ENCODE measurements at regions not wholly inside any gene's neighbourhood (a gene's known extent, or its start where the extent isn't known, plus 50 kb on each side); places are given as distances from the start of the nearest gene placed in this dataset.

DNA sequence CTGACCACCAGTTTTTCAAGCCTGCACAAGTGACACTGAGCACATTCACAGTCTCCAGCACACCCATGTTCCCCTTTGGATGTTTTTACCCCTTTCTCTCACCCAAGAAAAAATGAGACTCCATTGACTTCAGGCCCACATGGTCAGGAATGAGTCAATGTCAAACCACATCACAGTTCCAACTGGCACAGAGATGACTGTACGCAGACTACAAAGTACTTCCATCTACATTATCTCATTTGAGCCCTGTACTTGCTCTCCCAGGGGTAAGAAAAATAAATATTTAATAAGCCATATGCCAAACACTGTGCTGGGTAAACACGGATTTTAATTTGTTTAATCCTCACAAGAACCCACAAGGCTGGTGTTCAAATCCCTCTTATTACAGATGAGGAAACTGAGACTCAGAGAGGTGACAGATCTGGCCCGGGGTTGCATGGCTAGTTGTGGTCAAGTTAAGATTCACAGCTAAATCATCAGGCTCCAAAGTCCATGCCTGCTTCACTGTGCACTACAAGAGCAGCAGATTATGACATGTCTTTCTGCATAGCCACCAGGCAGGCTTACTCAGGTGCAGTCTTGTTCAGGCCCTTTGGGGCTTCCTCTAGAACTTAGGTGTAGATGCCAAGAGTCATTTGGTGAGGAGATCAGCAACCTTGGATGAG lies 106.1 kb downstream of the TXNL1 start:
- DNase-seq, result no peak

DNA sequence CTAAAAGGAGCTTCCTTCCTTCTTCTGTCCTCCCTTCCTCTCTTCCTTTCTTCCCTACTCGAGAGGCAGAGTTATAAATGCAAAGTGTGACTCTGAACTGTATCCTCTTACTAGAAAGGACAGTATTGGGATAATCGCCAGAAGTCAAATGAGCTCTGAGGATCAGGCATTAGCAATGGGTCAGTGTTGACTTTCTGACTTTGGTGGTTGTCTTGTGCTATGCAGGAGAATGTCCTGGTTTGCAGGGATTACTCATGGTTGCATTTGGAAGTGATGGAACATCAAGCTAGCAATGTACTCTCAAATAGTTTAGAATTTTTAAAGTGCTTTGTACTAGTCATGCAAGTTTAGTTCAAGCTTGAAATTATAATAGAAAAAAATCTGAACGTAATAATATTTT lies 115.6 kb downstream of the TXNL1 start:
- H3K9me3 ChIP-seq, result no peaks in the 10 kb centered on the region
- 69 to 79% methylated on average over 3 of the region's 3 CpGs for WGBS, 2 donors

More for the DNA sequence above, 106.1 kb downstream of the TXNL1 start:
- WGBS, 2 donors, result 55 to 60% methylated on average over 3 of the region's 3 CpGs
- Histone ChIP-seq H3K4me3 (replicated peaks in 1 of 3) (no peak overlapping the region), H3K9me3 (no peaks in the 10 kb centered on the region), H3K27me3 (no peaks in the 10 kb centered on the region), H3K4me1 (no peaks in the 10 kb centered on the region), H3K27ac (no peak overlapping the region), H3K36me3 (no peaks in the 10 kb centered on the region)
- intact Hi-C loops (cut with DNase I), result no loop called here
- no peak for TF ChIP-seq POLR2A (IDR thresholded peaks at IDR 0.05)
- TF ChIP-seq, protein P1, sequence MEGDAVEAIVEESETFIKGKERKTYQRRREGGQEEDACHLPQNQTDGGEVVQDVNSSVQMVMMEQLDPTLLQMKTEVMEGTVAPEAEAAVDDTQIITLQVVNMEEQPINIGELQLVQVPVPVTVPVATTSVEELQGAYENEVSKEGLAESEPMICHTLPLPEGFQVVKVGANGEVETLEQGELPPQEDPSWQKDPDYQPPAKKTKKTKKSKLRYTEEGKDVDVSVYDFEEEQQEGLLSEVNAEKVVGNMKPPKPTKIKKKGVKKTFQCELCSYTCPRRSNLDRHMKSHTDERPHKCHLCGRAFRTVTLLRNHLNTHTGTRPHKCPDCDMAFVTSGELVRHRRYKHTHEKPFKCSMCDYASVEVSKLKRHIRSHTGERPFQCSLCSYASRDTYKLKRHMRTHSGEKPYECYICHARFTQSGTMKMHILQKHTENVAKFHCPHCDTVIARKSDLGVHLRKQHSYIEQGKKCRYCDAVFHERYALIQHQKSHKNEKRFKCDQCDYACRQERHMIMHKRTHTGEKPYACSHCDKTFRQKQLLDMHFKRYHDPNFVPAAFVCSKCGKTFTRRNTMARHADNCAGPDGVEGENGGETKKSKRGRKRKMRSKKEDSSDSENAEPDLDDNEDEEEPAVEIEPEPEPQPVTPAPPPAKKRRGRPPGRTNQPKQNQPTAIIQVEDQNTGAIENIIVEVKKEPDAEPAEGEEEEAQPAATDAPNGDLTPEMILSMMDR (IDR thresholded peaks at IDR 0.05), result no peak

DNA sequence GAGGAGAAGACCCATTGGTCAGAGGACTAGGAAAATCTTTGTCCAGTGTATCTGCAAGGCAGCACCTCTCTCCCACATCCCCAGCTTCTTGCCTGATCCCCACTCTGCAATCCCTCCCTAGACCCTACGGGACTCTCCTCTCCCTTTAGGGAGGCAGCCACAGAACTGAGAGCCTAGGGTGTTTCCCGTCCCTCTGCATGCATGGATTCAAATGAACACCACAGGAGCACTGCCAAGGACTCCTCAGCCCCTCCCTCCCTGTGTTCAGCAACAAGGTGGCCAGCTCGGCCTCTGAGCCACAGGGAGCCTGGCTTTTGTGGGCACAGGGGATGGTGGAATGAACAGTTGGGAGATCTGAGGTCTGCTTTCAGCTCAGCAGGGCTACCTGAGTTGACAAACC lies 117.1 kb downstream of the TXNL1 start:
- H3K36me3 ChIP-seq, result no peaks in the 10 kb centered on the region
- no peaks in the 10 kb centered on the region for H3K27me3 ChIP-seq
- 84 to 91% methylated on average over 2 to 3 of the region's 3 CpGs for WGBS, 2 donors
- TF ChIP-seq, protein P1 (IDR thresholded peaks at IDR 0.05), result no peak
- no peak for TF ChIP-seq POLR2A (IDR thresholded peaks at IDR 0.05)
- H3K27ac ChIP-seq, result no peak overlapping the region
- H3K9me3 ChIP-seq, result no peaks in the 10 kb centered on the region
- no peak overlapping the region for H3K4me3 ChIP-seq (replicated peaks in 1 of 3)
- no peak for DNase-seq
- intact Hi-C loops (cut with DNase I), result no loop called here
- no peaks in the 10 kb centered on the region for H3K4me1 ChIP-seq

More for the DNA sequence above, 115.6 kb downstream of the TXNL1 start:
- TF ChIP-seq, protein P1 (IDR thresholded peaks at IDR 0.05), result no peak
- no peak for TF ChIP-seq POLR2A (IDR thresholded peaks at IDR 0.05)
- Histone ChIP-seq H3K4me3 (replicated peaks in 1 of 3) (no peak overlapping the region), H3K36me3 (no peaks in the 10 kb centered on the region), H3K4me1 (no peaks in the 10 kb centered on the region), H3K27ac (no peak overlapping the region), H3K27me3 (no peaks in the 10 kb centered on the region)
- DNase-seq, result no peak
- intact Hi-C loops (cut with DNase I), result no loop called here

DNA sequence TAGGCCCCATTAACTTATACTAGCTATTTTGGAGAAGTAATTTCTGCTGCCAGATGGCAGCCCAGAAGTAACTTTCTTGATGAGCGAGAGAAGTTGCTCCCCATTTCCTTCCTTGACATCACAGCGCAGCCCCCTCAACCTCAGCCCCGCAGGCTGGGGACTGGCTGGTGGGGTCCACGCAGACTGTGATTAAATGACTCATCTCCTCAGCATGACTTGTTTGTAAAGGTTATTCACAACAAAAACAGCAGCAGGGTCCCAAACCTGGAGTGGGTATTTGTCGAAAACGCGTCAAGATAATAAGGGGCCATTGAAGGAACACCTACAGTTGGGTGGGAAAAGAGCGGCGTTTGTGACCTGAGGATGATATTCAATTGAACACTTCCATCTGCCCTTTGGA lies 120.6 kb downstream of the TXNL1 start:
- H3K9me3 ChIP-seq, result no peaks in the 10 kb centered on the region
- no peak for TF ChIP-seq POLR2A (IDR thresholded peaks at IDR 0.05)
- TF ChIP-seq, protein P1 (IDR thresholded peaks at IDR 0.05), result no peak
- DNase-seq, result no peak
- no peaks in the 10 kb centered on the region for H3K27me3 ChIP-seq
- H3K4me1 ChIP-seq, result no peaks in the 10 kb centered on the region
- H3K27ac ChIP-seq, result no peak overlapping the region
- 94 to 97% methylated on average over 9 of the region's 9 CpGs for WGBS, 2 donors
- no peak overlapping the region for H3K4me3 ChIP-seq (replicated peaks in 1 of 3)
- intact Hi-C loops (cut with DNase I), result no loop called here
- H3K36me3 ChIP-seq, result no peaks in the 10 kb centered on the region

DNA sequence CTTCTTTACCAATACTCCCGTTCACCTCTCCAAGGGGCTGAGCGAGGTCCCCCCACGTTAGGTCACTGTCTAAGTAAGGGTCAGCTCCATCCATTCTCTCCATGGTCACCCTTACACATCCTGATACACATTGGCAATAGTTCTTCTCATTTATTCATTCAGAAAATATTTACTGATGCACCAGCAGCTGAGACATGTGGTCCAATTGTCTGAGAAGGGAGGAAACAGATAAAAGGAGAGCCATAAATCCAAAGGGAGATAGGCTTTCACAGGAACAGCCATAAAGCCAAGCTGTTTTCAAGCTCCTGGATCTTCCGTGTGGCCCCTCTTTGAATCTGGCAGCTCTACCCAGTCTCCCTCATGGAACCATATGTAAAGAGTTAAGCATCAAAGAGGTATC lies 121.2 kb downstream of the TXNL1 start:
- 81 to 87% methylated on average over 4 of the region's 4 CpGs for WGBS, 2 donors
- Histone ChIP-seq H3K4me3 (replicated peaks in 1 of 3) (no peak overlapping the region), H3K36me3 (no peaks in the 10 kb centered on the region), H3K27ac (no peak overlapping the region), H3K27me3 (no peaks in the 10 kb centered on the region), H3K4me1 (no peaks in the 10 kb centered on the region), H3K9me3 (no peaks in the 10 kb centered on the region)
- intact Hi-C loops (cut with DNase I), result no loop called here
- no peak for DNase-seq
- TF ChIP-seq POLR2A (IDR thresholded peaks at IDR 0.05), result no peak
- TF ChIP-seq, protein P1 (IDR thresholded peaks at IDR 0.05), result no peak
